CD4-positive, alpha-beta T cell (primary cell): ENCODE measurements at regions not wholly inside any gene's neighbourhood (a gene's known extent, or its start where the extent isn't known, plus 50 kb on each side); places are given as distances from the start of the nearest gene placed in this dataset.

ENCODE experiments used
- ATAC-seq: fragments of 200-7000 bp; cut with Tn5 transposase; one replicate; pipeline ENCODE4 v1.10.0; 2022; ENCODE audit warnings: mild to moderate bottlenecking; ENCODE audit not compliant: poor library complexity
- CTCF ChIA-PET: fragments of 350-600 bp; sonication (Branson Sonifier 250); formaldehyde crosslinking; loops from one replicate; lab custom pipeline; 2021; ENCODE audit warnings: antibody characterized with exemption, inconsistent platforms; lab: Charles Lee
- POLR2A ChIA-PET: fragments of 350-600 bp; sonication (Branson Sonifier 250); formaldehyde crosslinking; loops from one replicate; lab custom pipeline; 2021; ENCODE audit warnings: antibody characterized with exemption, inconsistent platforms; lab: Charles Lee
- DNase-seq, 14 experiments: peaks; one replicate each; pipeline ENCODE4 v3.0.0-alpha.2; 2013 to 2020; ENCODE audit warnings: mixed read lengths in 2 of 14
- H3K27ac ChIP-seq, 2 donors: one replicate each; pipeline versions ENCODE4 v1.5.1 to v1.7.0; 2013; ENCODE audit warnings: low read length in 2 of 2, low read depth in 1 of 2, mild to moderate bottlenecking in 1 of 2
- H3K27me3 ChIP-seq, 2 experiments: 1 replicate in 1 of 2; 2 replicates in 1 of 2; pipeline versions ENCODE4 v1.6.1 to v1.7.0; 2013; ENCODE audit warnings: low read length in 2 of 2, control low read depth in 1 of 2, mild to moderate bottlenecking in 1 of 2, moderate library complexity in 1 of 2; ENCODE audit not compliant: insufficient read depth in 2 of 2, control insufficient read depth in 1 of 2
- H3K36me3 ChIP-seq: one replicate; pipeline ENCODE4 v1.6.1; 2013; ENCODE audit warnings: low read length, control low read depth; ENCODE audit not compliant: insufficient read depth
- H3K4me1 ChIP-seq: one replicate; pipeline ENCODE4 v1.6.1; 2013; ENCODE audit warnings: low read length, control low read depth; ENCODE audit not compliant: insufficient read depth
- H3K4me3 ChIP-seq: one replicate; pipeline ENCODE4 v1.5.1; 2013; ENCODE audit warnings: mild to moderate bottlenecking, low read length, moderate library complexity
- H3K9me3 ChIP-seq, 2 experiments: 1 replicate in 1 of 2; 2 replicates in 1 of 2; pipeline versions ENCODE4 v1.6.1 to v1.7.0; 2013; ENCODE audit warnings: low read length in 2 of 2, mild to moderate bottlenecking in 2 of 2, control low read depth in 1 of 2, moderate library complexity in 1 of 2; ENCODE audit not compliant: control insufficient read depth in 1 of 2, insufficient read depth in 1 of 2
- H3K27ac Mint-ChIP-seq: one replicate; pipeline ENCODE4 v1.8.0; 2020; ENCODE audit warnings: mixed read lengths
- H3K27me3 Mint-ChIP-seq: one replicate; pipeline ENCODE4 v1.8.0; 2021; ENCODE audit warnings: mixed read lengths
- H3K36me3 Mint-ChIP-seq: one replicate; pipeline ENCODE4 v1.8.0; 2021; ENCODE audit warnings: low read depth, mixed read lengths
- H3K4me1 Mint-ChIP-seq: one replicate; pipeline ENCODE4 v1.8.0; 2021; ENCODE audit warnings: low read depth, mixed read lengths
- H3K4me3 Mint-ChIP-seq: one replicate; pipeline ENCODE4 v1.8.0; 2020; ENCODE audit warnings: mild to moderate bottlenecking, mixed read lengths
- H3K9me3 Mint-ChIP-seq: one replicate; pipeline ENCODE4 v1.8.0; 2020; ENCODE audit warnings: mixed read lengths
- intact Hi-C, 2 experiments: fragments of 100-400 bp; cut with DNase I in 1 of 2; cut with micrococcal nuclease in 1 of 2; formaldehyde crosslinking; loops; one replicate each; pipeline versions ENCODE4 v1.15.1 to v1.9.0; 2023 to 2025; cut with DNase I, micrococcal nuclease
- TF ChIP-seq, protein P1 (sequence below): fragments of 200-600 bp; IDR thresholded peaks from one replicate; pipeline ENCODE4 v1.8.0; 2022; ENCODE audit warnings: antibody characterized with exemption, mild to moderate bottlenecking

DNA sequence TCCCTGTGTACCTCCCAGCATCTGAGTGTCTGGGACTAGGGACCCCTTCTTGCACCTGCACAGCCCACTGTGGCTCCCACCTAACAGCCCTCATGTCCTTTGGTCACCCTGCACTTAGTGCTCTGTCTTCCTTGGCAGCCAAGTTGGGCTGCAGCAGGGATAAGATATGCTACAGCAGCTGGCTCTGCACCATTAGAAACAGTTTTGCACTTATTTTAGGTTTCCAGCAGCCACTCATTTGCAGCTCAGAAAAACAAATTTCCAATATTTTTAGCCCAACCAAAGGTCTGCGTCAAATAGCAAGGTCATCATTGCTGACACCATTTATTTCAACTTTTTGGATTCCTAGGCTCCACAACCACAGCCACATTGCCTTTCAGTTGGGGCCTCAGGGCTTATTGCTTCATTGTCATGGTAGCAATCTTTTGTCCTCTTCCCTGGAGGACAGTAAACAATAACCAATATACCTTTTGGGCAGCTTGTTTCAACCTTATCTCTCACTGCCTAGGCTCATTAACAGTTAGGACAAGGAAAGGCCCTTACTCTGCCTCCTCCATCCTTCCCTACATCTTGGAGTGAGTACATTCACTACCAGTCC lies 263.9 kb downstream of the COX7C start:
- Mint-ChIP-seq H3K27me3 (peaks cover under 1% of the 10 kb centered on the region), H3K36me3 (no peaks in the 10 kb centered on the region), H3K9me3 (no peaks in the 10 kb centered on the region), H3K4me3 (no peak overlapping the region), H3K4me1 (no peaks in the 10 kb centered on the region), H3K27ac (no peak overlapping the region)
- ATAC-seq: no peak
- intact Hi-C loops: loop anchor here (2.0 to 10.0 kb wide), 3 partner anchors 515 to 1813 kb away; no protein-coding TSS in a partner anchor
- H3K27ac ChIP-seq: no peak overlapping the region
- H3K27me3 ChIP-seq: no peaks in the 10 kb centered on the region
- H3K4me1 ChIP-seq: no peaks in the 10 kb centered on the region
- H3K4me3 ChIP-seq: no peak overlapping the region
- no peak for DNase-seq
- TF ChIP-seq, protein P1, sequence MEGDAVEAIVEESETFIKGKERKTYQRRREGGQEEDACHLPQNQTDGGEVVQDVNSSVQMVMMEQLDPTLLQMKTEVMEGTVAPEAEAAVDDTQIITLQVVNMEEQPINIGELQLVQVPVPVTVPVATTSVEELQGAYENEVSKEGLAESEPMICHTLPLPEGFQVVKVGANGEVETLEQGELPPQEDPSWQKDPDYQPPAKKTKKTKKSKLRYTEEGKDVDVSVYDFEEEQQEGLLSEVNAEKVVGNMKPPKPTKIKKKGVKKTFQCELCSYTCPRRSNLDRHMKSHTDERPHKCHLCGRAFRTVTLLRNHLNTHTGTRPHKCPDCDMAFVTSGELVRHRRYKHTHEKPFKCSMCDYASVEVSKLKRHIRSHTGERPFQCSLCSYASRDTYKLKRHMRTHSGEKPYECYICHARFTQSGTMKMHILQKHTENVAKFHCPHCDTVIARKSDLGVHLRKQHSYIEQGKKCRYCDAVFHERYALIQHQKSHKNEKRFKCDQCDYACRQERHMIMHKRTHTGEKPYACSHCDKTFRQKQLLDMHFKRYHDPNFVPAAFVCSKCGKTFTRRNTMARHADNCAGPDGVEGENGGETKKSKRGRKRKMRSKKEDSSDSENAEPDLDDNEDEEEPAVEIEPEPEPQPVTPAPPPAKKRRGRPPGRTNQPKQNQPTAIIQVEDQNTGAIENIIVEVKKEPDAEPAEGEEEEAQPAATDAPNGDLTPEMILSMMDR: no peak
- ChIA-PET POLR2A (no interaction called here), CTCF (no interaction called here)
- H3K36me3 ChIP-seq: no peaks in the 10 kb centered on the region
- H3K9me3 ChIP-seq: no peaks in the 10 kb centered on the region

DNA sequence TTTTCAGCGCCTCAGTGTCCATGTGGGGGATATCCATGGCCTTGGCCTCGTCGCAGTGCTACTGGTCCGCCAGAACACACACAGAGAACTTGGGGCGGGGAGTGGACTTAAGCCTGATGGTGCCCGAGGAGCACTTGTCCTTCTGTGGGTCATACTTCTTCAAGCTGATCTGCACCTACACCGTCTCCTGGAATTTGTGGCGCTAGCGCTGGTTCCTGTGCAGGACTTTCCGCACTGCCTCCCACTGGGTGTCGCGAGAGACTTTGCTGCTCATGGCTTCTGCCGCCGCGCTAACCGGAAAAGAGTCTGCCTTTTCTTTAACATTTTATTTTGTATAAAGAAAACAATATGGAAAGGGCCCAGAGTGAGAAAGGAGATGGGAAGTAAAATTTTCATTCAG lies 266.9 kb downstream of the COX7C start:
- Histone ChIP-seq H3K4me3 (no peak overlapping the region), H3K9me3 (no peaks in the 10 kb centered on the region), H3K27ac (no peak overlapping the region), H3K27me3 (no peaks in the 10 kb centered on the region), H3K4me1 (no peaks in the 10 kb centered on the region), H3K36me3 (no peaks in the 10 kb centered on the region)
- Mint-ChIP-seq H3K4me3 (no peak overlapping the region), H3K36me3 (no peaks in the 10 kb centered on the region), H3K9me3 (no peaks in the 10 kb centered on the region), H3K27ac (no peak overlapping the region), H3K27me3 (no peaks in the 10 kb centered on the region), H3K4me1 (no peaks in the 10 kb centered on the region)
- DNase-seq: no peak
- CTCF ChIA-PET: no interaction called here
- TF ChIP-seq, protein P1: no peak
- intact Hi-C loops: loop anchor here (5.0 to 10.0 kb wide), 2 partner anchors 518 to 1810 kb away; no protein-coding TSS in a partner anchor
- ATAC-seq: no peak
- POLR2A ChIA-PET: no interaction called here

DNA sequence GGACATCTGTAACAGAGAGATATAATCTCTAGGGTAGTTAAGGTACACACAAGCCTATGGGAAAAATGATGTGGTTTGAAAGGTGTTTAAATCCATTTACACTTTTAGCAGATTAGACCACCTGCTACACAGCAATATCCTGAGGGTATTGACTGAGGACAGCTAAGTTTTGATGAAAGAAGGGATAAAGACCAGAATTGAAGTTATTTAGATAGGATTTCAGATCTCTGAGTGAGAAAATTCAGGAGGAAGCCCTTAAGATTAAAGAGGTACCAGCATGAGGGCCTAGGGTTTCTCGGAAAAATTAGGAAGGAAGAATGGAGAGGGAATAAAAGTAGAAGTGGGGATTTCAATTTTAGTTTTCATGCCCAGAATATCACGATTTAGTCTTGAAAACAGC lies 267.3 kb downstream of the COX7C start:
- no peak overlapping the region for H3K27ac Mint-ChIP-seq
- ATAC-seq (no peak), DNase-seq (no peak)
- no peaks in the 10 kb centered on the region for H3K27me3 ChIP-seq
- no peak overlapping the region for H3K27ac ChIP-seq
- no peaks in the 10 kb centered on the region for H3K27me3 Mint-ChIP-seq
- H3K9me3 ChIP-seq: no peaks in the 10 kb centered on the region
- H3K36me3 Mint-ChIP-seq: no peaks in the 10 kb centered on the region
- TF ChIP-seq, protein P1: no peak
- no peaks in the 10 kb centered on the region for H3K9me3 Mint-ChIP-seq
- POLR2A ChIA-PET: no interaction called here
- intact Hi-C loops: loop anchor here in 1 of 2 experiments (10.0 kb wide), 1 partner anchor 1810 kb away; no protein-coding TSS in a partner anchor
- no peak overlapping the region for H3K4me3 ChIP-seq
- no peaks in the 10 kb centered on the region for H3K36me3 ChIP-seq
- CTCF ChIA-PET: no interaction called here
- no peak overlapping the region for H3K4me3 Mint-ChIP-seq
- no peaks in the 10 kb centered on the region for H3K4me1 Mint-ChIP-seq
- no peaks in the 10 kb centered on the region for H3K4me1 ChIP-seq
